A673 (cell line): ENCODE measurements at regions not wholly inside any gene's neighbourhood (a gene's known extent, or its start where the extent isn't known, plus 50 kb on each side); places are given as distances from the start of the nearest gene placed in this dataset.

Source experiments
- EZH2 ChIP-seq: fragments of 200-600 bp; sonication (generic); IDR thresholded peaks from 2 replicates; pipeline ENCODE4 v1.6.1; 2017; ENCODE audit warnings: borderline replicate concordance, low read depth, mild to moderate bottlenecking, mixed read lengths, antibody characterized with exemption, low read length; ENCODE audit not compliant: poor library complexity, severe bottlenecking
- TF ChIP-seq, protein P1 (sequence below): fragments of 300-800, 200-600 bp; sonication (generic); conservative IDR thresholded peaks from 2 replicates; pipeline ENCODE4 v1.5.1; 2017; ENCODE audit warnings: low read depth, mild to moderate bottlenecking, antibody characterized with exemption, low read length, moderate library complexity, mixed read lengths

DNA sequence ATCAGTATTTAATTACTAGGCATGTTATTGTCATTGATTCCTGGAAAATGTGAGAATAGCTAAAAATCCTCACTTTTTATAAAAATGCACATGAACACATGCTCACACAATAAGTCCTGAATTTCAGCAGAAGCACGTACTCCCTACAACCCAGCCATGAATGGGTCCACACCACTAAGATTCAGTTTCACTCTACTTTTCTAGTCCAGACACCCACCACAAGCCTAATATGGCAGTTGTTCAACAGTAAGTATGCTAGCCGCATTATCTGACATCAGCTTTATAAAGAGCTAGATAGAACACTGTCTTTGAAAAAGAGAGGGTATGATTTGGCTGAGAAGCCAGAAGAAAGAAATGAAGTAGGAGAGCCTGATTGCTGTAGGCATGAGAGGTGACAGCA lies 639.3 kb downstream of the BRINP1 start:
- TF ChIP-seq, protein P1, sequence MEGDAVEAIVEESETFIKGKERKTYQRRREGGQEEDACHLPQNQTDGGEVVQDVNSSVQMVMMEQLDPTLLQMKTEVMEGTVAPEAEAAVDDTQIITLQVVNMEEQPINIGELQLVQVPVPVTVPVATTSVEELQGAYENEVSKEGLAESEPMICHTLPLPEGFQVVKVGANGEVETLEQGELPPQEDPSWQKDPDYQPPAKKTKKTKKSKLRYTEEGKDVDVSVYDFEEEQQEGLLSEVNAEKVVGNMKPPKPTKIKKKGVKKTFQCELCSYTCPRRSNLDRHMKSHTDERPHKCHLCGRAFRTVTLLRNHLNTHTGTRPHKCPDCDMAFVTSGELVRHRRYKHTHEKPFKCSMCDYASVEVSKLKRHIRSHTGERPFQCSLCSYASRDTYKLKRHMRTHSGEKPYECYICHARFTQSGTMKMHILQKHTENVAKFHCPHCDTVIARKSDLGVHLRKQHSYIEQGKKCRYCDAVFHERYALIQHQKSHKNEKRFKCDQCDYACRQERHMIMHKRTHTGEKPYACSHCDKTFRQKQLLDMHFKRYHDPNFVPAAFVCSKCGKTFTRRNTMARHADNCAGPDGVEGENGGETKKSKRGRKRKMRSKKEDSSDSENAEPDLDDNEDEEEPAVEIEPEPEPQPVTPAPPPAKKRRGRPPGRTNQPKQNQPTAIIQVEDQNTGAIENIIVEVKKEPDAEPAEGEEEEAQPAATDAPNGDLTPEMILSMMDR, result no peak
- TF ChIP-seq EZH2, result no peak
